ENCODE measurements at regions not wholly inside any gene's neighbourhood (a gene's known extent, or its start where the extent isn't known, plus 50 kb on each side); places are given as distances from the start of the nearest gene placed in this dataset.

DNA sequence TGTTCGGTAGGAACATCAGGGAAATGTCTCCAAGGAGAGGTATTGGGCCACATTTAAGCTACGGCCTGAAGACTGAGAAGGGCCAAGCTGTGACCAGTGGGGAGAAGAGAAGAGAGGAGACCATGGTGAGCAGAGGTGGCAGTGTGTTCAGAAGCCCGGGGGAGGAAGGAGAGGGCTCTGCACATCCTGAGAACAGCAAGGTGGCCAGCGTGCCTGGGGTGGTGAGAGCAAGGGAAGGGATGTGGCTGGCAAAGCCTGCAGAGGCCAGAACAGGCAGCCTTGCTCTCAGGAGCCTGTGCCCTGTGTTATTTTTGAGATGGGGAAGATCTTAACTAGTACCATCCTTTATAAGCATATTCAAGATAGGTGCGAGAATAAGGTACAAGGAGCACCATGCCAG is 933.5 kb upstream of the EEF2KMT start:
- no peak for TF ChIP-seq POLR2A (IDR thresholded peaks at IDR 0.05)
- TF ChIP-seq, protein P1, sequence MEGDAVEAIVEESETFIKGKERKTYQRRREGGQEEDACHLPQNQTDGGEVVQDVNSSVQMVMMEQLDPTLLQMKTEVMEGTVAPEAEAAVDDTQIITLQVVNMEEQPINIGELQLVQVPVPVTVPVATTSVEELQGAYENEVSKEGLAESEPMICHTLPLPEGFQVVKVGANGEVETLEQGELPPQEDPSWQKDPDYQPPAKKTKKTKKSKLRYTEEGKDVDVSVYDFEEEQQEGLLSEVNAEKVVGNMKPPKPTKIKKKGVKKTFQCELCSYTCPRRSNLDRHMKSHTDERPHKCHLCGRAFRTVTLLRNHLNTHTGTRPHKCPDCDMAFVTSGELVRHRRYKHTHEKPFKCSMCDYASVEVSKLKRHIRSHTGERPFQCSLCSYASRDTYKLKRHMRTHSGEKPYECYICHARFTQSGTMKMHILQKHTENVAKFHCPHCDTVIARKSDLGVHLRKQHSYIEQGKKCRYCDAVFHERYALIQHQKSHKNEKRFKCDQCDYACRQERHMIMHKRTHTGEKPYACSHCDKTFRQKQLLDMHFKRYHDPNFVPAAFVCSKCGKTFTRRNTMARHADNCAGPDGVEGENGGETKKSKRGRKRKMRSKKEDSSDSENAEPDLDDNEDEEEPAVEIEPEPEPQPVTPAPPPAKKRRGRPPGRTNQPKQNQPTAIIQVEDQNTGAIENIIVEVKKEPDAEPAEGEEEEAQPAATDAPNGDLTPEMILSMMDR (IDR thresholded peaks at IDR 0.05) = no peak
- Histone ChIP-seq H3K27ac (no peak overlapping the region), H3K27me3 (no peaks in the 10 kb centered on the region), H3K36me3 (no peaks in the 10 kb centered on the region), H3K4me3 (no peak overlapping the region), H3K4me1 (no peaks in the 10 kb centered on the region), H3K9me3 (no peaks in the 10 kb centered on the region)
- DNase-seq = no peak

DNA sequence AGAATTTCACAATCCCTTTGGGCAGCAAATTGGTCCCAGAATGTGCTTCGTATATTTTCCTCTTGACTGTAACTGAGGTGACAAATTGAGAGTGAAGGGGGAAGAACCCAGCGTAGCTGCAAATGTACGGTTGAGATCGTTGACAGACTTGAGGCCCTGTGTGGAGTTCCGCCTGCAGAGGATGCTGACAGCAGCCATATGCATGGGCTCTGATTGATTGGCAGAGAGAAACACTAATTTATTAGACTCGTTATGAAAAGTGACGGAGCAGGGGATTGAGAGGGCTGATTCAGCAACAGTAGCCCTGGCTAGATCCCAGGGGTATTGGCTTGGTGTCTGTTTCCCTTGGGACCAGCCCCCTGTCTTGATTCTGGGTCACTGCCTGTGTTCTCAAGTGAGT is 930.1 kb upstream of the EEF2KMT start:
- Histone ChIP-seq H3K4me1 (no peaks in the 10 kb centered on the region), H3K36me3 (no peaks in the 10 kb centered on the region), H3K27me3 (no peaks in the 10 kb centered on the region), H3K4me3 (no peak overlapping the region), H3K27ac (no peak overlapping the region), H3K9me3 (no peaks in the 10 kb centered on the region)
- TF ChIP-seq, protein P1 (IDR thresholded peaks at IDR 0.05) = no peak
- no peak for TF ChIP-seq POLR2A (IDR thresholded peaks at IDR 0.05)
- no peak for DNase-seq

DNA sequence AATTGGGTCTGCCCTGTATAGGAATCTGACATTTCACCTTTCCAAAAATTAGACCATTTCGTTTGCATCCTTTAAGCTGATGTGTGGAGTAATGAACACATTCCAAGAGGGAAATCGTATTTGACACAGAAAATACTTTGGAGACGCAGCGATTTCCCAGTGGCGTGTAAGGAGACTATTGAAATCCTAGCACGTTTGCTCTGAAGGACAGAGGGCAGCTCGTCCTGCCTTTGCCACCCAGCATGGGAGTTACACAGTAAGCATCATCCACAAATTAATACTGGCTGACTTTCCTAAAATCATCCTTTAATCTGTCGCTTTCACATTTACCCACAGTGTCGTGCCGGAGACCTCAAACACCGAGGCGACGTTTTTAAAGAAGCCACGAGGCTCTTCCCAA is 925.9 kb upstream of the EEF2KMT start:
- Histone ChIP-seq H3K36me3 (no peaks in the 10 kb centered on the region), H3K27me3 (peaks cover 0 to 12% of the 10 kb centered on the region in 2 donors), H3K9me3 (peaks cover 0 to 5% (median 0%) of the 10 kb centered on the region in 4 donors), H3K4me1 (no peaks in the 10 kb centered on the region), H3K4me3 (no peak overlapping the region), H3K27ac (no peak overlapping the region)
- DNase-seq = no peak
- no peak for TF ChIP-seq POLR2A (IDR thresholded peaks at IDR 0.05)

DNA sequence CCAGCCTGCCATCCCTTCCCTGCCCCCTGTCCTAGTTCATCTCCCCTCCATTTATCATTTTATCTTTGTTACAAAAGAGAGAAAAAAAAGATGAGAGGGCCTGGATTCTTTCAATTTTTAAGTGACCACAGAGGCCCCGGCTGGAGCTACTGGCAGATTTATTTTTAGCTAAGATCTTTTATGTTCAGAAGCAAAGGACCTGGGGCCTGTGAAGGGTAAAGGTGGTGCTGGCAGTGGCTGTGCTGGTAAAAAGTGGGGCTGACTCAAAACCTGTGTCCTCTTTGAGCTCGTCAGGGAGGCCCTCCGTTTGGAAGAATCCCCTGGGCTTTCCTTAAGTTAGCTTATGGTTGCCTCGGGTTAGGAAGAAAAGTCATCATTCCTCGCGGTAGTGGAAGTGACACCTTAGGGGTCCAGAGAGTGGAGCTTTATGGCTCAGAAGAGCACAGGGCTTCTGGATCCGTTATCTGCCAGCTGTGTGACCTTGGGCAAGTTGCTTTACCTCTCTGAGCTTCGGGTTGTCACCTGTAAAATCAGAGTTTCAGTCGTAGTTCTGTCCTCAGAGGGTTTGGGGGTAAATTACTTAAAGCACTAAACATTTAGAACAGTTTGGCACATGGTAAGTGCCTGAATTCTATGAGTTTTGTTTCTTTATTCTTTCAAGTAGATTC is 923.8 kb upstream of the EEF2KMT start:
- H3K4me1 ChIP-seq = no peaks in the 10 kb centered on the region
- H3K27me3 ChIP-seq = peaks cover 0 to 12% of the 10 kb centered on the region in 2 donors

DNA sequence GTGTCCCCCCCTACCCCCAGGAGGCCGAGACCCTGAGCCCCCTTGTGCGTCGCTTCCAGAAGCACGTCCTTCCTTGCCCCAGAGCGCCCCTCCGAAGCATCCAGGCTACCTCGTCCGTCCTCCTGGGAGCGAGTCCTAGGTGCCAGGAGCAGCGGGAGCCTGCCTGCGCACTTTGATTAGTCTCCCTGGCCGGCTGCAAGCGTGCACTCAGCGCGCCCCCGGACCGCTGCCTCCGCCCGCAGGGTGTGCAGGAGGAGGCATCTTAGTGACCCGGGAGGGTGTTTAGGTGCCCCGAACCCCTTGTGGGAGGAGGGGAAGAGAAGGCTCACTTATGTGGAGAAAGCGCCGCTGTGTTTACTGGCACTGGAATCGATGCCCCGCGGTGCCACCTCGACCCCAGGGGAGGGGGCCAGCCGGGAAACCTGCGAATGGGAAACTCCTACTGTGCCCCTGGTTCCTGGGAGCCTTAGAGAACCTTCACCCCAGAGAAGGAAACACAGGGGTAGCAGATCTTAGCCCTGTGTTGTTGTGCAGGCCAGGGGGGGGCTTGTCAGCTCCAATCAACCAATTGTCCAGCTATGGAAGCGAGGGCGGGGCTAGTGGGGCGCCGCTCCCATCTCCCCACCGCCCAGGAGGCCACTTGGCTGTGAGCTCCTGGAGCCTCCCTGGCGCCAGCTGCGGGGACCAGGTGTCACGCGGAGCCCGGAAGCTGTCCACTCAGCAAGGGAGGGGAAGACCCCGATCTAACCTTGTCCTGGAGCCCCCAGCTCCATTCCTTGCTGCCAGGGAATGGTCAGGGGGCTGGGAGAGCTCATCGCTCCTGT is 922.8 kb upstream of the EEF2KMT start:
- Histone ChIP-seq H3K4me3 (no peak overlapping the region), H3K27me3 (peaks cover 0 to 12% of the 10 kb centered on the region in 2 donors), H3K9me3 (peaks cover 0 to 8% (median 0%) of the 10 kb centered on the region in 4 donors), H3K27ac (no peak overlapping the region), H3K4me1 (no peaks in the 10 kb centered on the region), H3K36me3 (no peaks in the 10 kb centered on the region)
- TF ChIP-seq, protein P1 (IDR thresholded peaks at IDR 0.05) = no peak
- TF ChIP-seq POLR2A (IDR thresholded peaks at IDR 0.05) = no peak
- no peak for DNase-seq

More for the DNA sequence above, 923.8 kb upstream of the EEF2KMT start:
- Histone ChIP-seq H3K36me3 (no peaks in the 10 kb centered on the region), H3K4me3 (no peak overlapping the region), H3K9me3 (peaks cover 0 to 5% (median 0%) of the 10 kb centered on the region in 4 donors), H3K27ac (no peak overlapping the region)
- no peak for TF ChIP-seq POLR2A (IDR thresholded peaks at IDR 0.05)
- TF ChIP-seq, protein P1 (IDR thresholded peaks at IDR 0.05) = no peak
- no peak for DNase-seq

DNA sequence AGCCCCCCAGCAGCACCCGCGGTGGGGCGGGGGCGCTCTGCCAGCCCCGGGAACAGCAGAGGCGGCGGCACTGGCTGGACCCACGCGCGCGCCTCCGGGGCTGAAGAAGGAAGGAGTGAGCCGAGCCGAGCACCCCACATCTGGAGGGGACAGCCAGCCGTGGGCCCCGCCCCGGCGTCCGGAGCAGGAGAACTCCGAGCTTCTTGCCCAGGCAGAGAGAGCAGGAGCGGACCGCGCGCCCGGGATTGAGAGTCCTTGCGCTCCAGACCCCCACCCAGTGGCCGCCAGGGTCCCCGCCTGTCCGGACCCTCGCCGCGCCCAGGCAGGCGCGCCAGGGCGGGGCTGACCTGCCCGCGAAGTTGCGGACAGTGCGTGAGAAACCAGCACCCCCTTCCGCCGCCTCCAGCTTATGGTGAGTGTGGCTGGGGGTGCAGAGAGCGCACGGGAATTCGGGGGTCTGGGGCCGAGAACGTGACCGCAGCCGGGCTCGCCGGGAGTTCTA is 921.9 kb upstream of the EEF2KMT start:
- Histone ChIP-seq H3K4me3 (no peak overlapping the region), H3K4me1 (no peaks in the 10 kb centered on the region), H3K27ac (no peak overlapping the region), H3K36me3 (no peaks in the 10 kb centered on the region), H3K27me3 (peaks cover 0 to 12% of the 10 kb centered on the region in 2 donors), H3K9me3 (peaks cover 0 to 10% (median 0%) of the 10 kb centered on the region in 4 donors)
- DNase-seq = no peak
- TF ChIP-seq, protein P1 (IDR thresholded peaks at IDR 0.05) = no peak
- no peak for TF ChIP-seq POLR2A (IDR thresholded peaks at IDR 0.05)
